SKM-1 treated with dmso at 0.1 percent for 144 hours (cell line): ENCODE measurements at regions not wholly inside any gene's neighbourhood (a gene's known extent, or its start where the extent isn't known, plus 50 kb on each side); places are given as distances from the start of the nearest gene placed in this dataset.
"Not testable (repeated sequence)": the region's sequence is repeated elsewhere in the genome, so short reads cannot be mapped to it uniquely, and the experiment has no call there.

Experiments
- DNase-seq: peaks from one replicate; lab custom pipeline; 2025; ENCODE audit not compliant: unreplicated experiment; lab: John Stamatoyannopoulos, UW

DNA sequence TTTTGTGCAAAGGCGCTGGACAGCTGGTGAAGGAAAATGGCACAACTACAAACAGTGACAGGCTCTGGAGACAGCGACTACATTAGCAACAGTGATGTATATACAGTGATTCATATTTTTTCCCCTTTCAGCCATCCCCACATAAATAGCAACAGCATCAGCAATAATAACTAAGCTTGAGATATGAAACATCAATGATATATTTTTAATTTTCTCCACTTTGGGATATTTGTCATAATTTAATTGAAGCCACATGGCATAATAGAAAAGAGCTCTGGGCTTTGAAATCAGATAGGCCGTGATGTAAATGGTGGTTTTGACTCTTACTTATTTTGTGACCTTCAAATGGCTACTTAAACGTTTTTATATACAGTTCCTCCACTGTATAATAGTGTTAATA is 764.3 kb upstream of the PRMT6 start:
- DNase-seq, result no peak

- DNase-seq, result no peak
Measured at GRCh38 chr1:106296431-106296830, 760.0 kb upstream of the PRMT6 start.

DNA sequence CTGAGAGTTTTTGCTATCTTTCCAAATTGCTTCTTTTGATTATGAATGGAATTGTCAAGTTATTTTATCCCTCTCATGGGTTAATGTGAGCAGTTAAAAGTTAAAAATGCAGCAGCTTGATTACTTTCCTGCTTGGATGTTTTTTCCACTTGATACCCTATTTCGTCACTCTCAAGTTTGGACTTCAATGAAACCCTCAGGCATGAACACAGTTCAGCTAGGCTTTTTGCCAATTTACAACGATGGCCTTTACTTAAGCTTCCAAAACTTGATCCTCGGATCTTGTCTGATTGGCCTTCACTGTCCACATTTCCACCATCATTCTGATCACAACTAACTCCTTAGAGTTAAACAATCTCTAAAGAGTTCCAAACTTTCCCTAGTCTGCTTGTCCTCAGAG is 752.4 kb upstream of the PRMT6 start:
- DNase-seq, result no peak

GRCh38 chr1:106319612-106320011 is 736.9 kb upstream of the PRMT6 start:
- DNase-seq, result no peak

DNA sequence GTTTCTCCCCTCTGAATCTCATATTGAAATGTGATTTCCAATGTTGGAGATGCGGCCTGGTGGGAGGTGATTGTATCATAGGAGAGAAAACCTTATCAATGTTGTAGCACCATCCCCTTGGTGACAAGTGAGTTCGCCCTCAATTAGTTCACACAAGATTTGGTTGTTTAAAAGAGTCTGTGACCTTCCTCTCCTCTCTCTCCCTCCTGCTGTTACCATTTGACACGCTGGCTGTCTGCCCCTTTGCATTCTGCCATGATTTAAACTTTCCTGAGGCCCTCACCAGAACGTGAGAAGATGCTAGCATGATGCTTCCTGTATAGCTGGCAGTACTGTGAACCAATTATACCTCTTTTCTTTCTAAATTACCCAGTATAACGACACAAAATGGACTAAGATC is 730.9 kb upstream of the PRMT6 start:
- DNase-seq, result no peak

GRCh38 chr1:106344494-106344893 is 712.0 kb upstream of the PRMT6 start:
- DNase-seq, result no peak

- no peak for DNase-seq
Measured at GRCh38 chr1:106360252-106360651, 696.2 kb upstream of the PRMT6 start.

- no peak for DNase-seq
Measured at GRCh38 chr1:106366627-106367319, 689.7 kb upstream of the PRMT6 start.

DNA sequence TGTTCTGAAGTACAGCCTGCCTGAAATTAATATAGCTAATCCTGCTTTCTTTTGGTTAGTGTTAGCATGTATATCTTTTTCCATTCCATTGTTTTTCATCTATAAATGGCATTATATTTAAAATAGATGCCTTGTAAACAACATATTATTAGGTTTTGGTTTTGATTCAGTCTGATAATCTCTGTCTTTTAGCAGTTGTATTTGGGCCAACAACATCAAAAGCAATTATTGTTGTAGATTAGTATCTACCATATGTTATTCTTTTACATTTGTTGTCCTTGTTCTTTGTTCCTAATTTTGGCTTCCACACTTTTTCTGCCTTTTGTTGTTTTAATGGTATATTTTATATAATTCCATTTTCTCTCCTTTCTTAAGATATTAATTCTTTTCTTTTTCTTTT is 678.2 kb upstream of the PRMT6 start:
- DNase-seq, result no peak

- no peak for DNase-seq
Measured at GRCh38 chr1:106380772-106381171, 675.7 kb upstream of the PRMT6 start.

GRCh38 chr1:106389160-106389559 is 667.3 kb upstream of the PRMT6 start:
- not testable (repeated sequence) for DNase-seq

- DNase-seq, result no peak
Measured at GRCh38 chr1:106393046-106393445, 663.4 kb upstream of the PRMT6 start.

GRCh38 chr1:106396020-106396419 is 660.5 kb upstream of the PRMT6 start:
- no peak for DNase-seq

- no peak for DNase-seq
Measured at GRCh38 chr1:106398391-106398790, 658.1 kb upstream of the PRMT6 start.

DNA sequence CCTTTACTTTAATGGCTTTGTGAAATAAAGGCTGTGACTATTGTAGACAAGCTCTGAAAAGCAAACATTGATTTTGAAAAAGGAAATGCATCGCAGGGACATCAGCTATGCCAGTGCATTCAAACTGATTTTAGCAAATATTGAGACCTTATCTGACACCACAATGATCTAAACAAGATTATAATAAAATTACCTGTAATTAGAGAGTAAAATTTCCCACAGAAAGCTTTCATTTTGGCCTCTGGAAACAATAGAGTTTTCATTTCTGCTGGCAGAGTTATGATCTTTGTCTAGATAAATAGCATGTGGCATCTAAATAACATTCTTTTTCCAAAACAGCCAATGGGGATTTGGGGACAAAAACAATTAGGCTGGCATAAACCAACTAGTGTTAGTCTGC is 650.4 kb upstream of the PRMT6 start:
- no peak for DNase-seq

DNA sequence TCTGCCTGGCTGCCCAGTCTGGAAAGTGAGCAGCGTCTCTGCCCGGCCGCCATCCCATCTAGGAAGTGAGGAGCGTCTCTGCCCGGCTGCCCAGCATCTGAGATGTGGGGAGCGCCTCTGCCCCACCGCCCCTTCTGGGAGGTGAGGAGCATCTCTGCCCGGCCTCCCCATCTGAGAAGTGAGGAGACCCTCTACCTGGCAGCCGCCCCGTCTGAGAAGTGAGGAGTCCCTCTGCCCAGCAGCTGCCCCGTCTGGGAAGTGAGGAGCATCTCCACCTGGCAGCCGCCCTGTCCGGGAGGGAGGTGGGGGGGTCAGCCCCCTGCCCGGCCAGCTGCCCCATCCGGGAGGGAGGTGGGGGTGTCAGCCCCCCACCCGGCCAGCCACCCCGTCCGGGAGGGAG is 644.2 kb upstream of the PRMT6 start:
- not testable (repeated sequence) for DNase-seq

DNA sequence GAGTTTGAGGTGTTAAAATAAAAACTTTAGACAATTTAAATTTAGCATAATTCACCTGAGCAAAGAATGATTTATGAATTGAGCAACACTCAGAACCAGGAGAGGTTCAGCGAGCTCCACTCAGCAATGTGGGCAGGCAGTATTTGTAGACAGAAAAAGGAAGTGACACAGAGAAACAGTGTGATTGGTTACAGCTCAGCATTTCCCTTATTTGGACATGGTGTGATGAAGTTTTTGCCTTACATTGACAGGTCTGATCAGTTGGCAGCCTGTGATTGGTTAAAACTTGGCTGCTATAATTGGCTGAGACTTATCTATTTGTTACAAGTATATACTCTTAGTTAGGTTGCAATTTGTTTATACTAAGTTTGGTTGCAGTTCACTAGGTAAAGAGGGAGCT is 621.2 kb upstream of the PRMT6 start:
- DNase-seq, result no peak

DNA sequence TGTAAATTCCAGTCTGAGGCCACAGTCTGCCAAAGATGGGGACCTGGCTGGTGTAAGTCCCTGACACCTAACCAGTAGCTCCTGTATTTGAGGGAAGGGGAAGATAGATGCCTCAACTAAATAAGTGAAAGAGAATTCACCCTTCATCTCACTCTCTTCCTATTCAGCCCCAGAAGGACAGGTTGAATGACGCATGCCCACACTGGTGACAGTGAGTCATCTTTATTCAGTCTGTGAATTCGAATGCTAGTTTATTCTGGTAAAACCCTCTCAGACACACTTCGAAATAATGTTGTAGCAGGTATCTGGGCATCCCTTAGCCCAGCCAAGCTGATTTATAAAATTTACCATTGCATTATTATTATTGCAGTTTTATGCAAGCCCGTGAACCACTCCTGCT is 617.0 kb upstream of the PRMT6 start:
- no peak for DNase-seq

DNA sequence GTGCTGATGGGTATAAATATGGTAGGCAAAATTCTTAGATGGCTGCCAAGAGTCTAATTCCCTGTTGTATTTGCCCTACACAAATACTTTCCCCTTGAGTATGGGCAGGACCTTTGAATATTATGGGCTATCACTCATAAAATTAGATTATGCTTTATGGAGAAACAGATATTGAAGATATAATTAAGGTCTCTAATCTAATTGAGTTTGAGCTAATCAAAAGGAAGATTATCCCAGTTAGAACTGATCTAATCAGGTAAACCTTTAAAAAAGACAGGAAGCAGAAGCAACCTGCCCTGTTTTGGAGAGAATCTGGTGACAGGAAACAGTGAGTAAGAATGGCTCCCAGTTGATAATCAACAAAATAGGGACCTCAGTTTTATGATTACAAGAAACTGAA is 609.0 kb upstream of the PRMT6 start:
- DNase-seq, result no peak

DNA sequence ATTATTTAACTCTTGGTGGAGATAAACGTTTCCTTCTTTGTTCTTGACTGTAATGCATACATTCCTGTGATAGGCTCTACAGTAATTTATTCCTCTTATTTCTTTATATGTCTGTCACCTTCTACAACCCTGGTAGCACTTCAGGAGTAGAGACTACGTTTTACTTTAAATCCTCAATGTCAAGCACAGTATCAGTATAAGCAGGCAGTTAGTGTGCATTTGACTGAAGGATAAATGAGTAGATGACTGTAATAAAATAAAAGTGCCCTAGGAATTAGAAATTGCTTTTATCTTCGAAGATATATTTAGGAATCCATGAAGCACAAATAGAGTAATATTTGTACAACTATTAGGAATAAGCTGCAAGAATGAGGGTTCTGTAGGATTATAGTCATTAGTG is 599.6 kb upstream of the PRMT6 start:
- no peak for DNase-seq

GRCh38 chr1:106457368-106457767 is 599.1 kb upstream of the PRMT6 start:
- no peak for DNase-seq

- DNase-seq, result no peak
Measured at GRCh38 chr1:106458866-106459265, 597.6 kb upstream of the PRMT6 start.

GRCh38 chr1:106459418-106459817 is 597.1 kb upstream of the PRMT6 start:
- DNase-seq, result no peak
